K562 (cell line): ENCODE measurements at regions not wholly inside any gene's neighbourhood (a gene's known extent, or its start where the extent isn't known, plus 50 kb on each side); places are given as distances from the start of the nearest gene placed in this dataset.

Source experiments
- CBFB ChIP-seq: sonication (generic); formaldehyde crosslinking; IDR thresholded peaks from 2 replicates; pipeline ENCODE4 v1.4.0; 2020; ENCODE audit warnings: mild to moderate bottlenecking, missing genetic modification reagents
- HDAC8 ChIP-seq: fragments of 450-650 bp; IDR thresholded peaks from 2 replicates; pipeline ENCODE4 v1.6.1; 2016; ENCODE audit warnings: mild to moderate bottlenecking, missing genetic modification characterization, moderate library complexity, missing compliant biosample characterization
- NCOA2 ChIP-seq, 2 experiments: fragments of 450-650 bp; IDR thresholded peaks; 2 replicates each; pipeline ENCODE4 v1.6.1; 2018; ENCODE audit warnings: mild to moderate bottlenecking in 2 of 2, moderate library complexity in 1 of 2; ENCODE audit not compliant: partially characterized antibody in 2 of 2
- PATZ1 ChIP-seq: fragments of 250-450 bp; sonication (Bioruptor Pico); IDR thresholded peaks from 2 replicates; pipeline ENCODE4 v1.5.0; 2020; ENCODE audit warnings: mild to moderate bottlenecking, borderline replicate concordance
- POLR2AphosphoS2 ChIP-seq: IDR thresholded peaks from 2 replicates; pipeline ENCODE4 v1.6.1; 2012; ENCODE audit warnings: low read length, improper control_type of control experiment
- POLR2B ChIP-seq: fragments of 450-650 bp; IDR thresholded peaks from 2 replicates; pipeline ENCODE4 v1.6.1; 2018; ENCODE audit warnings: low read depth; ENCODE audit not compliant: partially characterized antibody
- RAD21 ChIP-seq, 2 experiments: fragments of 250-450 bp in 1 of 2; fragments of 450-650 bp in 1 of 2; sonication (Bioruptor Pico) in 1 of 2; formaldehyde crosslinking in 1 of 2; IDR thresholded peaks in 1 of 2; conservative IDR thresholded peaks in 1 of 2; 2 replicates each; pipeline versions ENCODE4 v1.4.0 to v1.8.0; 2020 to 2022; ENCODE audit warnings: mild to moderate bottlenecking in 2 of 2, moderate library complexity in 1 of 2
- TAF1 ChIP-seq: IDR thresholded peaks from 2 replicates; pipeline ENCODE4 v1.6.1; 2011; ENCODE audit warnings: mild to moderate bottlenecking, low read length, moderate library complexity; ENCODE audit not compliant: insufficient read depth, control insufficient read depth, severe bottlenecking; ENCODE audit errors: extremely low read depth
- TEAD2 ChIP-seq: fragments of 450-650 bp; IDR thresholded peaks from 2 replicates; pipeline ENCODE4 v1.6.1; 2016; ENCODE audit warnings: missing genetic modification characterization, control low read depth, missing compliant biosample characterization
- ZFP1 ChIP-seq: fragments of 450-650 bp; formaldehyde crosslinking; IDR thresholded peaks from 2 replicates; pipeline ENCODE4 v1.4.0; 2020; ENCODE audit warnings: mild to moderate bottlenecking, mixed read lengths
- ZHX1 ChIP-seq: fragments of 150-350 bp; conservative IDR thresholded peaks from 2 replicates; pipeline ENCODE4 v1.6.1; 2014; ENCODE audit warnings: low read length
- ZNF512 ChIP-seq: IDR thresholded peaks from 2 replicates; pipeline ENCODE4 v1.6.1; 2016; ENCODE audit warnings: missing genetic modification characterization, missing compliant biosample characterization
- ZNF609 ChIP-seq: sonication (generic); formaldehyde crosslinking; IDR thresholded peaks from 2 replicates; pipeline ENCODE4 v1.8.1; 2023; ENCODE audit warnings: missing genetic modification reagents, mild to moderate bottlenecking, borderline replicate concordance
- TF ChIP-seq, protein P1 (sequence below), 2 experiments: fragments of 450-650 bp in 1 of 2; sonication (generic) in 1 of 2; formaldehyde crosslinking; conservative IDR thresholded peaks; 2 replicates each; pipeline versions ENCODE4 v1.4.0 to v1.8.1; 2020 to 2022; ENCODE audit warnings: mild to moderate bottlenecking in 1 of 2, missing genetic modification reagents in 1 of 2

DNA sequence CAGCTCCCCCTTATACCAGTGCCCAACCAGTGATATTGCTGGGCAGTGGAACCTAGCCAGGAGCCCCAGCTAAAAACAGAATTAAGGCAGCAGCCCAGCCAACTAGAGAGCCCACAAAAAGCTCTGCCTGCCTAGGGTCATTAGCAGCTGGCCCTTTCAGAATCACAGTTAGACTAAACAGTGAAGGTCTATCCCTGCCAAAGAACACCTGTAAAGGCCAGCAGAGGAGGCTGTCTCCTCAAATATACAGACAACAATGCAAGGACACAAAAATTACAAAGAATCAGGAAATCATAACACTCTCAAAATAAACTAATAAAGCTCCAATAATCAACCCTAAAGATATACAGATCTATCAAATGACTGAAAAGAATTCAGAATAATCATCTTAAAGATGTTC is 77.8 kb upstream of the HTR1E start:
- TF ChIP-seq RAD21 (CRISPR knock-in tag; conservative IDR thresholded peaks at IDR 0.05 in 1 of 2, IDR thresholded peaks at IDR 0.05 in 1 of 2), result no peak
- no peak for TF ChIP-seq NCOA2 (IDR thresholded peaks at IDR 0.05; ENCODE audit: partially characterized antibody in 2 of 2)
- TF ChIP-seq TEAD2 (tag), result no peak
- TF ChIP-seq ZNF609 (CRISPR knock-in tag), result no peak
- no peak for TF ChIP-seq CBFB
- no peak for TF ChIP-seq PATZ1
- TF ChIP-seq, protein P1, sequence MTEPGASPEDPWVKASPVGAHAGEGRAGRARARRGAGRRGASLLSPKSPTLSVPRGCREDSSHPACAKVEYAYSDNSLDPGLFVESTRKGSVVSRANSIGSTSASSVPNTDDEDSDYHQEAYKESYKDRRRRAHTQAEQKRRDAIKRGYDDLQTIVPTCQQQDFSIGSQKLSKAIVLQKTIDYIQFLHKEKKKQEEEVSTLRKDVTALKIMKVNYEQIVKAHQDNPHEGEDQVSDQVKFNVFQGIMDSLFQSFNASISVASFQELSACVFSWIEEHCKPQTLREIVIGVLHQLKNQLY (CRISPR knock-in tag; conservative IDR thresholded peaks at IDR 0.05), result no peak
- TF ChIP-seq POLR2AphosphoS2, result no peak
- no peak for TF ChIP-seq ZNF512
- no peak for TF ChIP-seq HDAC8
- TF ChIP-seq POLR2B, result no peak
- no peak for TF ChIP-seq ZFP1 (CRISPR knock-in tag)
- no peak for TF ChIP-seq TAF1
- no peak for TF ChIP-seq ZHX1
